Astrocyte of the spinal cord (primary cell): ENCODE measurements at regions not wholly inside any gene's neighbourhood (a gene's known extent, or its start where the extent isn't known, plus 50 kb on each side); places are given as distances from the start of the nearest gene placed in this dataset.

Source experiments
- DNase-seq: peaks from one replicate; pipeline ENCODE4 v3.0.0; 2011; ENCODE audit warnings: low read depth, low spot score
- H3K4me3 ChIP-seq: 2 replicates; pipeline ENCODE4 v1.5.1; 2011; ENCODE audit warnings: low read depth, mild to moderate bottlenecking, low read length, moderate library complexity
- in situ Hi-C: cut with HindIII; loops from 2 replicates; pipeline ENCODE4 v1.10.0; 2017; ENCODE audit warnings: low sequenced_read_pairs
- TF ChIP-seq, protein P1 (sequence below): IDR thresholded peaks from 2 replicates; pipeline ENCODE4 v1.5.1; 2012; ENCODE audit warnings: low read depth, mild to moderate bottlenecking, low read length, inconsistent platforms

DNA sequence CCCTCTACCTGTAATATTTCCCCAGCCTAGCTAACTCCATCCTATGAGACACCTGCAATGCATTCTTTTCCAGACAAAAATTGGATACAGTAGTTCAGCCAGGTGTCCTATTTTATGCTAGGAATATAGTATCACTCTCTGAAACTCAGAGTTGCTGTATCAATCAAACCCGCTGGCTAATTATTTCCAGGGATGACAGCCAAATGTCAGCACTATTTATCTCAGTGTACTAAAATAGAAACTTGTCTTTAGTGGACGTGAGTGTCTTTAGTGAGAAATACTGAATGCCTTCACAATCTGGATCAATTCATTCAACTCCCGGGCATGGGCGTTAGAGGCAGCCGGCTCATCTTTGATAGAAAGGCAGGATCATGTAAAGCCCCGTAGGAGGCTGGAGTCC is 196.2 kb downstream of the RBM46 start:
- TF ChIP-seq, protein P1, sequence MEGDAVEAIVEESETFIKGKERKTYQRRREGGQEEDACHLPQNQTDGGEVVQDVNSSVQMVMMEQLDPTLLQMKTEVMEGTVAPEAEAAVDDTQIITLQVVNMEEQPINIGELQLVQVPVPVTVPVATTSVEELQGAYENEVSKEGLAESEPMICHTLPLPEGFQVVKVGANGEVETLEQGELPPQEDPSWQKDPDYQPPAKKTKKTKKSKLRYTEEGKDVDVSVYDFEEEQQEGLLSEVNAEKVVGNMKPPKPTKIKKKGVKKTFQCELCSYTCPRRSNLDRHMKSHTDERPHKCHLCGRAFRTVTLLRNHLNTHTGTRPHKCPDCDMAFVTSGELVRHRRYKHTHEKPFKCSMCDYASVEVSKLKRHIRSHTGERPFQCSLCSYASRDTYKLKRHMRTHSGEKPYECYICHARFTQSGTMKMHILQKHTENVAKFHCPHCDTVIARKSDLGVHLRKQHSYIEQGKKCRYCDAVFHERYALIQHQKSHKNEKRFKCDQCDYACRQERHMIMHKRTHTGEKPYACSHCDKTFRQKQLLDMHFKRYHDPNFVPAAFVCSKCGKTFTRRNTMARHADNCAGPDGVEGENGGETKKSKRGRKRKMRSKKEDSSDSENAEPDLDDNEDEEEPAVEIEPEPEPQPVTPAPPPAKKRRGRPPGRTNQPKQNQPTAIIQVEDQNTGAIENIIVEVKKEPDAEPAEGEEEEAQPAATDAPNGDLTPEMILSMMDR = no peak
- DNase-seq = no peak
- H3K4me3 ChIP-seq = no peak overlapping the region
- in situ Hi-C loops = no loop called here

DNA sequence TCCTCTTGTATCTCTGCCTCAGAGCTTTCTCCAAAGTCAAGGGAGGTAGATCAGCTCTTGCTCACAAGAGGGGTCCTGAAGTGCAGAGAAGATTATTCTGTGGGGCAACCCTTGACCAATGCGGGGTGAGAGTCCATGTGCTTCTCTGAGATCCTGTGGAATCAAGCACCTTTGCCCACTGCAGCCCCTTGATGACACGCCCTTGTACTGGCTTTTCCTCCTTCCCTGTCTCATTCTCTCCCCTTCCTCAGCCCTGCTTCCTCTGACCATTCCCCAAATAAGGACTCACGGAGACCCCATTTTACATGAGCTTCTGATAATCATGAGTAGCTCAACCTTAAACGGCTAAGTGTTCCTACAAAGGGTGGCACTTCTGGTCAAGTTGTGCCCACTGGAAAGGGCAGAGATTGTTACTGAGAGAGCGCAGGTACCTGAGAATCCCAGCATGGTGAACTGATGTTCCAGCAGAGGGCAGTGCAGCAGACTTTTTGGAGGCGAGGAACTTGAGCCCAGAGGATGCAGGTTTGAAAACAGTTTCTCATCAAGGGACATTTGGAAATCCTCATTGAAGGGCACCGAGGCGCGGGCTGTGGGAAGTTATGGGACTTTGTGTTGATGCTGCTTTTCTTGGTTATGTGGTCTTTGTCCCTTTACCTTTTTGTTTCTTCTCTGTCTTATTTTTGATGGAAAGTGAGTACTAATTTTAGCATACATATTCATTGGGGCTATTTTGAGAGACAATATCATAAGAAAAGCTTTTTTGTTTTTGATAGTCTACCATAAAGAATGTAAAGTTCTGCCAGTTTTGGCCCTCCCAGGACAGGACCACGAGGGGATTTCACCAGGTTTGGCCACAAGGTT is 201.3 kb downstream of the RBM46 start:
- peak; percentile 54 for DNase-seq
- no peak overlapping the region for H3K4me3 ChIP-seq
- TF ChIP-seq, protein P1 = peak; percentile 77
- in situ Hi-C loops = no loop called here

DNA sequence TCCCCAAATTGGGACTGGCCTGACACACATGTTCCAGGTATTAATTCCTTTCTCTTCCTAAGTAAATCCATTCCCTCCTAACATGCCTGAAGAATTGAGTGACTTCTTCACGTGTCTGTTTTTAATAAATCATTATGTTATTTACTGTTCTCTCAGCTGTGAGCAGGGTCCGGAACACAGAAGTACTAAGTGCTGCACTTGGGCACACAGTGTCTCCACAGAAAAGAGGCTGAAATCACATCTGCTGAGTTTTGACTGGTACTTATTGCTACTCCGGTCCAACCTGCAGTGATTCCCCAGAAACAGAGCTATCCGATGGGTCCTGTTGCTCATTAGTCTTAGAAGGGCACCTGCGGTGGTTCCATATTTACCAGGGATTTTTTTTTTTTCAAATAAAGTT is 202.6 kb downstream of the RBM46 start:
- DNase-seq = no peak
- TF ChIP-seq, protein P1 = no peak
- no peak overlapping the region for H3K4me3 ChIP-seq
- in situ Hi-C loops = no loop called here

DNA sequence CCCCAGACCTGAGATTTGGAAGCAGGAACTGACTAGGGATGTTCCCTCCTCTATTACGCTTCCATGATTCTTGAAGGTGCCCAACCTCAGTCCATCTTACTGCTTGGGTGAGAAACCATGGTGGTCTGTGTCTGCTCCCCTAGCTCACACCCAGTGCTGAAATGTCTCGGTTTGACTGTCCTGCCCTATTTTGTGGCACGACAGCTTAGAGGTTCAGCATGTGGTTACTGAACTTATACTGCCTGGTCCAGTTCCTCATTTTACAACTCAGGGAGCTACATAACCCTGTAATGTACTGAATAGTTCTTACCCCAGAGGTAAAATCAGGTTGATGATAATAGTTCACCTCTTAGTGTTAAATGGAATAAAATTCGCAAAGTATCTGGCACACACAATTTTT is 203.1 kb downstream of the RBM46 start:
- in situ Hi-C loops = no loop called here
- TF ChIP-seq, protein P1 = no peak
- no peak for DNase-seq
- no peak overlapping the region for H3K4me3 ChIP-seq

DNA sequence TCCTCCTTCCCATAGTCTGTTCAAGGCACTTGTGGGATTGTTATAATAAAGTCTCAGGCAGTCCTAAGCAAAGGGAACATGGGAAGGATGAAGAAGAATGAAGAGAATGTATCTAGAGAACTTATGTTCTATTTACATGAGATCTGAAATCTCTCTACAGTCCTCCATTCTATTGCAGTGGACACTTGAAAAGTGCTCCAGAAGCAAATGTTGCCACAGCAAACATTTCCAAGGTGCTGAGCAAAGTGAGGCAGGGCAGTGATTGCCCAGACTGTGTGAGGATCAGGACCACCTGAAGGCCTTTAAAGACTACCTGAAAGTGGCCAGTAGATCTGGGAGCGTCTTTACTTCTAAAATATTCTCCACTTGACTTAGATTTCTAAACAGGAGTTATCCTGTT is 203.5 kb downstream of the RBM46 start:
- in situ Hi-C loops = no loop called here
- H3K4me3 ChIP-seq = no peak overlapping the region

DNA sequence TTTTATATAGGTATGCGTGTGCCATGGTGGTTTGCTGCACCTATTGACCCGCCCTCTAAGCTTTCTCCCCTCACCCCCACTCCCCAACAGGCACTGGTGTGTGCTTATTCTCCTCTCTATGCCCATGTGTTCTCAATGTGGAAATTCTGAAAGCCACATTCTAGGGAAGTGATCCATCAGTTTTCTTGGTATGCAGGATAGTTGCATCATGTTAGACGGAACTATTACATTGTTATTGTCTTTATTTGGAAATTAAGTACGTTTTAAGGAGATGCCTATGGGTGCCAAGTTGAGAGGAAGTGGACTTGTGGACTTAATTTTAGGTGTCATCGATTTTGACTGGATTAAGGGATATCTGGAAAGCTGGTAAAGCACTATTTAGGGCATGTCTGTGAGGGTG is 204.6 kb downstream of the RBM46 start:
- TF ChIP-seq, protein P1 = no peak
- DNase-seq = no peak
- in situ Hi-C loops = no loop called here
- H3K4me3 ChIP-seq = no peak overlapping the region

More for the DNA sequence above, 203.5 kb downstream of the RBM46 start:
- no peak for DNase-seq
- TF ChIP-seq, protein P1 = no peak
